Smooth muscle cell (in vitro differentiated cells): ENCODE measurements at regions not wholly inside any gene's neighbourhood (a gene's known extent, or its start where the extent isn't known, plus 50 kb on each side); places are given as distances from the start of the nearest gene placed in this dataset.

ENCODE experiments used
- DNase-seq: peaks from one replicate; lab custom pipeline; 2025; ENCODE audit not compliant: unreplicated experiment; lab: John Stamatoyannopoulos, UW
- H2AFZ ChIP-seq: fragments of 200-600 bp; sonication (generic); 2 replicates; pipeline ENCODE4 v1.6.0; 2016; ENCODE audit warnings: antibody characterized with exemption, low read depth, mild to moderate bottlenecking
- H3F3A ChIP-seq: fragments of 200-600 bp; sonication (generic); 2 replicates; pipeline ENCODE4 v1.6.0; 2017; ENCODE audit warnings: antibody characterized with exemption, low read depth
- H3K27ac ChIP-seq: fragments of 200-600 bp; sonication (generic); 2 replicates; pipeline ENCODE4 v1.5.1; 2016; ENCODE audit warnings: low read depth, mild to moderate bottlenecking
- H3K27me3 ChIP-seq: fragments of 200-600 bp; sonication (generic); 2 replicates; pipeline ENCODE4 v1.6.1; 2016; ENCODE audit warnings: low read depth, mild to moderate bottlenecking
- H3K36me3 ChIP-seq: fragments of 200-600 bp; sonication (generic); 2 replicates; pipeline ENCODE4 v1.5.1; 2016; ENCODE audit warnings: low read depth
- H3K4me1 ChIP-seq: fragments of 200-600 bp; sonication (generic); 2 replicates; pipeline ENCODE4 v1.5.1; 2016; ENCODE audit warnings: low read depth
- H3K4me2 ChIP-seq: fragments of 200-600 bp; sonication (generic); 2 replicates; pipeline ENCODE4 v1.6.0; 2016; ENCODE audit warnings: mild to moderate bottlenecking
- H3K4me3 ChIP-seq: fragments of 200-600 bp; sonication (generic); 2 replicates; pipeline ENCODE4 v1.5.1; 2016; ENCODE audit warnings: mild to moderate bottlenecking
- H3K79me2 ChIP-seq: fragments of 200-600 bp; sonication (generic); 2 replicates; pipeline ENCODE4 v1.6.0; 2016; ENCODE audit warnings: low read depth, mild to moderate bottlenecking
- H3K9ac ChIP-seq: fragments of 200-600 bp; sonication (generic); 2 replicates; pipeline ENCODE4 v1.6.0; 2016; ENCODE audit warnings: low read depth
- H3K9me3 ChIP-seq: fragments of 200-600 bp; sonication (generic); replicated peaks from 2 replicates; pipeline ENCODE4 v1.5.1; 2016; ENCODE audit warnings: low read depth
- H4K20me1 ChIP-seq: fragments of 200-600 bp; sonication (generic); 2 replicates; pipeline ENCODE4 v1.6.0; 2016; ENCODE audit warnings: low read depth
- CTCF ChIP-seq: fragments of 200-600 bp; sonication (generic); IDR thresholded peaks from 2 replicates; pipeline ENCODE4 v1.5.1; 2017; ENCODE audit warnings: borderline replicate concordance, mild to moderate bottlenecking, antibody characterized with exemption; ENCODE audit not compliant: insufficient read depth, poor library complexity, severe bottlenecking
- WGBS: methylation state at CpG from one replicate; pipeline ENCODE4 v1.1.7; 2016; ENCODE audit warnings: low lambda C conversion rate; 5-methylcytosine and 5-hydroxymethylcytosine counted together

GRCh38 chr2:42860319-42861094 lies 68.1 kb upstream of the HAAO start:
- WGBS = 90% methylated on average over 5 of the region's 5 CpGs
- no peaks in the 10 kb centered on the region for H3K36me3 ChIP-seq
- no peak for TF ChIP-seq CTCF
- peaks cover 6% of the 10 kb centered on the region for H3F3A ChIP-seq
- H3K27ac ChIP-seq = no peak overlapping the region
- H3K4me3 ChIP-seq = no peak overlapping the region
- no peak overlapping the region for H3K9ac ChIP-seq
- no peaks in the 10 kb centered on the region for H3K9me3 ChIP-seq
- no peak overlapping the region for H3K4me2 ChIP-seq
- H3K27me3 ChIP-seq = no peaks in the 10 kb centered on the region
- H4K20me1 ChIP-seq = no peaks in the 10 kb centered on the region
- H3K4me1 ChIP-seq = peaks cover 20% of the 10 kb centered on the region
- H3K79me2 ChIP-seq = no peaks in the 10 kb centered on the region
- no peak for DNase-seq
- no peak overlapping the region for H2AFZ ChIP-seq

- Histone ChIP-seq H2AFZ (no peak overlapping the region), H3K27me3 (no peaks in the 10 kb centered on the region), H3K4me2 (peak overlapping the region; percentile 19), H3K4me1 (peaks cover 20% of the 10 kb centered on the region), H3K79me2 (no peaks in the 10 kb centered on the region), H3F3A (peaks cover 6% of the 10 kb centered on the region), H3K27ac (no peak overlapping the region), H3K4me3 (no peak overlapping the region), H3K36me3 (no peaks in the 10 kb centered on the region), H3K9me3 (no peaks in the 10 kb centered on the region), H3K9ac (no peak overlapping the region), H4K20me1 (no peaks in the 10 kb centered on the region)
- no peak for TF ChIP-seq CTCF
- WGBS = 43% methylated on average over 4 of the region's 4 CpGs
- no peak for DNase-seq
These were observed 67.4 kb upstream of the HAAO start for GRCh38 chr2:42859791-42860190.

- no peak overlapping the region for H3K9ac ChIP-seq
- no peak overlapping the region for H2AFZ ChIP-seq
- no peak overlapping the region for H3K27ac ChIP-seq
- H3K27me3 ChIP-seq = no peaks in the 10 kb centered on the region
- peaks cover 6% of the 10 kb centered on the region for H3F3A ChIP-seq
- peaks cover 23% of the 10 kb centered on the region for H3K4me1 ChIP-seq
- no peak overlapping the region for H3K4me2 ChIP-seq
- TF ChIP-seq CTCF = peak; percentile 96
- no peaks in the 10 kb centered on the region for H3K79me2 ChIP-seq
- no peaks in the 10 kb centered on the region for H3K9me3 ChIP-seq
- H3K4me3 ChIP-seq = no peak overlapping the region
- H3K36me3 ChIP-seq = no peaks in the 10 kb centered on the region
- DNase-seq = peak; percentile 37
- 2% methylated on average over 2 of the region's 2 CpGs for WGBS
- no peaks in the 10 kb centered on the region for H4K20me1 ChIP-seq
These were observed 66.7 kb upstream of the HAAO start for GRCh38 chr2:42859006-42859552.
